D721Med (cell line): ENCODE measurements at regions not wholly inside any gene's neighbourhood (a gene's known extent, or its start where the extent isn't known, plus 50 kb on each side); places are given as distances from the start of the nearest gene placed in this dataset.

Source experiments
- DNase-seq: peaks from one replicate; pipeline ENCODE4 v3.0.0; 2011; ENCODE audit warnings: low spot score; ENCODE audit not compliant: insufficient read length
- FAIRE-seq: peaks from 2 replicates; lab custom pipeline; 2011; peaks lifted over from hg19 to GRCh38; lab: Jason Lieb, UNC
- TF ChIP-seq, protein P1 (sequence below): IDR thresholded peaks from 2 replicates; pipeline ENCODE4 v1.5.1; 2012; ENCODE audit warnings: mild to moderate bottlenecking, control low read depth; ENCODE audit not compliant: insufficient read depth; ENCODE audit errors: missing control alignments

DNA sequence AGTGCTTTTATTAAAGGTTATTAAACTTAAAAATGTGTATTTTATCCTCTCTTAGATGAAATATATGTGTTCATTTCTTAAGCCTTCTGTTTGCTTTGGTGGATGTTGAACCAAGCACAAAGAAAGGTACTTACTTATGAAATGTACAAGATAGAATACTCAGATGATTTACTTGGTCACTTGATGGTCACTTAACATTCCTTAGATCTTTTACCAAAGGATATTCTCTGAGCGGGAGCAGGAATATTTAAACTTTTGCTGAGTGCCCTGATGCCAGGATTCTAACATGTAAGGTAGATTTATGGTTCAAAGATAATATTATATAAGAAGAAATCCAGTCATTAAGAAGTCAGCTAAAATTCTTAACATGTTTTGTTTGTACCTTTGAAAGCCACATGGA, 193.5 kb upstream of the ZEB2 start:
- DNase-seq, result no peak
- no peak for FAIRE-seq
- TF ChIP-seq, protein P1, sequence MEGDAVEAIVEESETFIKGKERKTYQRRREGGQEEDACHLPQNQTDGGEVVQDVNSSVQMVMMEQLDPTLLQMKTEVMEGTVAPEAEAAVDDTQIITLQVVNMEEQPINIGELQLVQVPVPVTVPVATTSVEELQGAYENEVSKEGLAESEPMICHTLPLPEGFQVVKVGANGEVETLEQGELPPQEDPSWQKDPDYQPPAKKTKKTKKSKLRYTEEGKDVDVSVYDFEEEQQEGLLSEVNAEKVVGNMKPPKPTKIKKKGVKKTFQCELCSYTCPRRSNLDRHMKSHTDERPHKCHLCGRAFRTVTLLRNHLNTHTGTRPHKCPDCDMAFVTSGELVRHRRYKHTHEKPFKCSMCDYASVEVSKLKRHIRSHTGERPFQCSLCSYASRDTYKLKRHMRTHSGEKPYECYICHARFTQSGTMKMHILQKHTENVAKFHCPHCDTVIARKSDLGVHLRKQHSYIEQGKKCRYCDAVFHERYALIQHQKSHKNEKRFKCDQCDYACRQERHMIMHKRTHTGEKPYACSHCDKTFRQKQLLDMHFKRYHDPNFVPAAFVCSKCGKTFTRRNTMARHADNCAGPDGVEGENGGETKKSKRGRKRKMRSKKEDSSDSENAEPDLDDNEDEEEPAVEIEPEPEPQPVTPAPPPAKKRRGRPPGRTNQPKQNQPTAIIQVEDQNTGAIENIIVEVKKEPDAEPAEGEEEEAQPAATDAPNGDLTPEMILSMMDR, result no peak

DNA sequence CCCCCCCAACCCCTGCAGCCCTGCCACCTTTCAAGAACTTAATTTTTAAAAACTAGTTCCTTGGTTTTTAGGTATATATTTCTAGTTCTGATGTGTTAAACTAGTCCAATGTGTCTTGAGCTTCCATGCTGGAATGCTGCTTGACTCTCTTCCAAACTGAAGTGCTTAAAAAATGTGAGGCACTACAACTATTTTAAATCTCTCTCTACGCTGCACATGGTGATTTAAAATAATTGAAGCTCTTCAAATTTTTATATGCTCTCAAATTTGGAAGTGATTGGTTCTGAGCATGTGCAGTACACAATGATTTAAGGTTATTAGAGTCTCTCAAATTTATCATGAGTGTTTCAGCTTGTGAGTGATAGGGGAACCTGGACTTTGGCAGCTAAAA, 192.6 kb upstream of the ZEB2 start:
- TF ChIP-seq, protein P1, result no peak
- DNase-seq (no peak), FAIRE-seq (no peak)

DNA sequence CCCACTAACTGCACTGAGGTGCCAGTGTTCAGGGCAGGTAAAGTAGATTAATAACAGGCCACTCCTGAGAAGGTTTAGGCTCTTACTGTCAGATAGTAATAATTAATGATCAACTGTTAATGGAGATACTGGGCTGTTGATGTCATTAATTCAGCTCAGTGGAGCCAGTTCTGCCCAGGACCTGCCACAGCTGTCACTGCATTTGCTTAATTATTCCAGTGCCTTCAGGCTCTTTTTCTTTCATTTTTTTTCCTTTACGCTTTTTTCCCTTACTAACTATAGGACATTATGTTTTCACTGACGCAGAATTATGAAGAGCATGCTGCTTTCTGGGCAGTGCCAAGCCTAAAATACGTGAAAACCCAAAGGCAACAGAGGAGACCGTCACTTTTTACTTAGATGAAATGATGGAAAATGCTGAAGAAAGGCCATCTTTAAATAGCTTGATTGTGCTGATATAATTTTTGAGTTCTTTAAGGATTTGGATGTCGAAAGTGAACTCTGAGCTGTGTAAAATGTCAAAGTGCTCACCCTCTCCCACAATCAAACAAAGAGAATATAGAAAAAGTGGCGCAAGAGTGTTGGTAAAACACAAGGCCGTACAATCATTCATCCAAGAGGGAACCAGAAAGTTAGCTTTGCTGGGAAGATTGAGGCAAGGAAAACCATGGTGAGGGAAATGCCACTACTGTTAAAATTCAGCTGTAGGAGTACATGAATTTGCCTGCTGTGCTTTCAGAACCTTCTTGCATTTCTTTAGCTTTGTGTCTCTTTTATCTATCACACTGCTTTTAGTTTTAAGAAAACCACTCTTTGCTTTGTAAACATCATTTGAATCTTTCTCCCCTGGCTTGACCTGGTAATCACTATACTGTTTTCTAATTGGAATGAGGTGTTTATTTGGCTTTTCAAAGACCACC, 192.0 kb upstream of the ZEB2 start:
- DNase-seq (no peak), FAIRE-seq (no peak)
- TF ChIP-seq, protein P1, result no peak

DNA sequence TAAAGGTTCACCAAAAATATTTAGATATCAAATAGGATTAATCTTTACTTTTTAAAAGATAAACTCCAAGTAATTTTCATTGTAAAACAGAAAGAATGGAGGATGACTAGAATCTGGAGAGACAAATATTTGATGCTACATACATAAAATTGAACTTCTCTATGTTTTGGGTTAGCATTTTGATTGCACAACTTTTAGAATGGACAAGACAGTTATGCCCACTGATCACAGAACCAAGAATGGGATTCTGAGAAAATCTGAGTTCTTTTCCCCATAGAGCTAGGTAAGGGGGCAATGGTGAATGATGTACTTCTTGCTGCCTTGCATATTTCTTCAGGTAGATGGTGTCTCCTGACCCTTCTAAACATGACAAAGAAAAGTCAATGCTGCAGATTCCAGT, 191.2 kb upstream of the ZEB2 start:
- TF ChIP-seq, protein P1, result no peak
- FAIRE-seq (no peak), DNase-seq (no peak)

DNA sequence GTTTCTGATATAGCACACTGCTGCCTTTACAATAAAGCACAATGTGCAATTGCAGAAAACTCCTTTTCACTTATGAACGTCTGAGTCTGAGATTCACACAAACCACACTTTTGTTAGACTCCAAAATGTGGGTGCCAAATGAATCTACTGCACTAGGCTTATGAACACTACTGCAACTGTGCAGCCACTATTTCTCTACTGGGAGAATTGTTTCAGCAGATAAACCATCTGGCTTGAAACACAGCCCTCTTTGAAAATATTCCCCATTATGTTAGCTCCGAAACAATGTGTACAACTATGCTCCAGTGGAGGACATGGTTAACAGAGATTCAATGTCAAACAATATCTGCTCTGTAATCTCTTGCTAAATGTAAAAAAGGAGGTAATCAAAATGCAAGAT, 188.7 kb upstream of the ZEB2 start:
- no peak for DNase-seq
- TF ChIP-seq, protein P1, result no peak
- FAIRE-seq, result no peak

DNA sequence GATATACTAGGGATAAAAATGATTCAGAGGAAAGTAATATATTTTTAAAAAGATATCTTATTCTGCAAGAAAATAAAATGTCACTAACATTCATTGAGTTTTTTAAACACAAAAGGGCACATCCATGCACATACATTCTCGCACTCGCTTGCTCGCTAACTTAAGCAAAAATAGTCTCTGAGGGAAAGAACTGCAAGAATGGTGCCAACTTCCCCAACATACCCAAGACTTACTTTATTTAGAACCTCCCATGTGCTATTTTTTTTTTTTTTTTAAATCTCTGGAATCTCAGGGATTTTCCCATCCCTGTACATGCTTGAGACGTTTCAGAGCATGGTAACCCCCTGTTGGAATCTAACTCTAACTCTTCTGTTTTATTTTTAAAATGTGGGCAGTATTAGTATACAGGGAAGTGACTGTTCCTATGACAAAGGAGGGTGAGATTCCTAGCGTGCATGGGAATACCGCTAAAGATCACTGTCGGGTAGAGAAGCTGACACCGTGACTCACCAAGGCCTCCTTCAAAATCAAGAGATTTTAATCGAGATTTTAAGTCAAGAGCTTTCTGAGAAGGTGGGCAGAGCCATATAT, 187.9 kb upstream of the ZEB2 start:
- DNase-seq (no peak), FAIRE-seq (no peak)
- TF ChIP-seq, protein P1, result no peak

DNA sequence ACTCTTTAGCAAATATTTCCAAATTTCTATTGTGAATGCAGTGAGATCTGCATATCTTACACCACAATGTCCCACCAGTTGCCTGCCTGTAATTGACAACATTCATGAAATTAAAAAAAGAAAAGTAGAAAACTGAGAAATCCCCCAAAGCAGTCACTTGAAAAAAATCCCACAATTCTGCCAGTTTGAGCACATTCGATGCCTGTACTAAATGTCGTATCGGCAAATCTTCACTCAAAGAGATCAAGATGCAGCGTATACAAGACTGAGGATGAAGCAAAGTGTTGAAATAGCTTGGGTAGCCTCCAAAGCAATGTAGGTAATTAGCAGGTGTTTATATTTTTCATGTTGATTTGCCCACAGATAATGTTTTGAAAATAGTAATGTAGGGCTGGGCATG, 186.7 kb upstream of the ZEB2 start:
- DNase-seq (no peak), FAIRE-seq (no peak)

More for the DNA sequence above, 186.7 kb upstream of the ZEB2 start:
- TF ChIP-seq, protein P1, result no peak
